ENCODE measurements at regions not wholly inside any gene's neighbourhood (a gene's known extent, or its start where the extent isn't known, plus 50 kb on each side); places are given as distances from the start of the nearest gene placed in this dataset.

GRCh38 chr2:209334188-209335017, 89.4 kb upstream of the MAP2 start:
- Histone ChIP-seq H3K27ac (no peak overlapping the region), H3K4me3 (no peak overlapping the region)
- DNase-seq (ENCODE audit: low spot score), result no peak
- TF ChIP-seq, protein P1, sequence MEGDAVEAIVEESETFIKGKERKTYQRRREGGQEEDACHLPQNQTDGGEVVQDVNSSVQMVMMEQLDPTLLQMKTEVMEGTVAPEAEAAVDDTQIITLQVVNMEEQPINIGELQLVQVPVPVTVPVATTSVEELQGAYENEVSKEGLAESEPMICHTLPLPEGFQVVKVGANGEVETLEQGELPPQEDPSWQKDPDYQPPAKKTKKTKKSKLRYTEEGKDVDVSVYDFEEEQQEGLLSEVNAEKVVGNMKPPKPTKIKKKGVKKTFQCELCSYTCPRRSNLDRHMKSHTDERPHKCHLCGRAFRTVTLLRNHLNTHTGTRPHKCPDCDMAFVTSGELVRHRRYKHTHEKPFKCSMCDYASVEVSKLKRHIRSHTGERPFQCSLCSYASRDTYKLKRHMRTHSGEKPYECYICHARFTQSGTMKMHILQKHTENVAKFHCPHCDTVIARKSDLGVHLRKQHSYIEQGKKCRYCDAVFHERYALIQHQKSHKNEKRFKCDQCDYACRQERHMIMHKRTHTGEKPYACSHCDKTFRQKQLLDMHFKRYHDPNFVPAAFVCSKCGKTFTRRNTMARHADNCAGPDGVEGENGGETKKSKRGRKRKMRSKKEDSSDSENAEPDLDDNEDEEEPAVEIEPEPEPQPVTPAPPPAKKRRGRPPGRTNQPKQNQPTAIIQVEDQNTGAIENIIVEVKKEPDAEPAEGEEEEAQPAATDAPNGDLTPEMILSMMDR (IDR thresholded peaks at IDR 0.05), result peak; percentile 86

DNA sequence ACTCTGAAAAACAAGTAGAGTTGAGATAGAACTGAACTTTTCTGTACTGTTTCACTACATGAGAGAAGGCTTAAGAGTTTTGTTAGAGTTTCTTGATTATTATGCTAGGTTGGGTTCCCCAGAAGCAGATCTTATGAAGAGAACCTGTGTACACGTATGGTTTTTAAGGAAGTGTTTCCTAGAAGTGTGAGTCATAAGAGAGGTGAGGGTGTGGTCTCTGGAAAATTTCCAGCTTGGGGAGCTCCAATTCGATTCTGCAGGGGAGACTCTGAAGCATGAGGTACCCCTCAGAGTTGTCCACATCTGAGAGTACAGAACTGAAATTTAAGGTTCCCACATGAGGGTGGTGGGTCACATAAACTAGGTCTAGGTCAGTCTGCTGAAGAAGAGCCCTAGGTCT, 83.3 kb upstream of the MAP2 start:
- no peak for DNase-seq (ENCODE audit: low spot score)
- TF ChIP-seq, protein P1 (IDR thresholded peaks at IDR 0.05), result no peak
- Histone ChIP-seq H3K4me3 (no peak overlapping the region), H3K27ac (no peak overlapping the region)

DNA sequence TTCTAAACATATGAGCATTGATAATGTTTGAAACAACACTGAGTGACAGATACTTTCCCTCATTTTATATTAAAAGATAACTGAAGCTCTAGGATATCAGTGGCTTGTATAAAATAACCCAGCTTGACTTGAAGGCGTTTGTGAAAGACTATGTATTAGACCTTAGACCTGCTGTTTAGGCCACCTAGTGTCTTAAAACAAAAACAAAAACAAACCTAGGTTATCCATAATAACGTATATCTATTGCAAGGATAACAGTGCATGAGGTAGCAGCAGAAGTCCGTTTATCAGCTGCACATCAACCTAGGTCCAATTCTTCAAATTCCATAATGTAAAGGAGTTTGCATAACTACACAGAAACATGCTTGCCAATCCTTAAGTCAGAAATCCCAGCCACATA, 79.5 kb upstream of the MAP2 start:
- TF ChIP-seq, protein P1 (IDR thresholded peaks at IDR 0.05), result no peak
- H3K4me3 ChIP-seq, result no peak overlapping the region
- DNase-seq (ENCODE audit: low spot score), result no peak
- no peak overlapping the region for H3K27ac ChIP-seq

- no peak overlapping the region for H3K27ac ChIP-seq
- no peak overlapping the region for H3K4me3 ChIP-seq
- TF ChIP-seq, protein P1 (IDR thresholded peaks at IDR 0.05), result no peak
- no peak for DNase-seq (ENCODE audit: low spot score)
Observed at GRCh38 chr2:209348433-209348832, 75.4 kb upstream of the MAP2 start.

- DNase-seq (ENCODE audit: low spot score), result no peak
- Histone ChIP-seq H3K4me3 (no peak overlapping the region), H3K27ac (no peak overlapping the region)
- TF ChIP-seq, protein P1 (IDR thresholded peaks at IDR 0.05), result no peak
Observed at GRCh38 chr2:209351636-209352035, 72.2 kb upstream of the MAP2 start.

GRCh38 chr2:209358992-209359391, 64.9 kb upstream of the MAP2 start:
- DNase-seq (ENCODE audit: low spot score), result no peak
- no peak overlapping the region for H3K4me3 ChIP-seq
- TF ChIP-seq, protein P1 (IDR thresholded peaks at IDR 0.05), result no peak
- H3K27ac ChIP-seq, result no peak overlapping the region

DNA sequence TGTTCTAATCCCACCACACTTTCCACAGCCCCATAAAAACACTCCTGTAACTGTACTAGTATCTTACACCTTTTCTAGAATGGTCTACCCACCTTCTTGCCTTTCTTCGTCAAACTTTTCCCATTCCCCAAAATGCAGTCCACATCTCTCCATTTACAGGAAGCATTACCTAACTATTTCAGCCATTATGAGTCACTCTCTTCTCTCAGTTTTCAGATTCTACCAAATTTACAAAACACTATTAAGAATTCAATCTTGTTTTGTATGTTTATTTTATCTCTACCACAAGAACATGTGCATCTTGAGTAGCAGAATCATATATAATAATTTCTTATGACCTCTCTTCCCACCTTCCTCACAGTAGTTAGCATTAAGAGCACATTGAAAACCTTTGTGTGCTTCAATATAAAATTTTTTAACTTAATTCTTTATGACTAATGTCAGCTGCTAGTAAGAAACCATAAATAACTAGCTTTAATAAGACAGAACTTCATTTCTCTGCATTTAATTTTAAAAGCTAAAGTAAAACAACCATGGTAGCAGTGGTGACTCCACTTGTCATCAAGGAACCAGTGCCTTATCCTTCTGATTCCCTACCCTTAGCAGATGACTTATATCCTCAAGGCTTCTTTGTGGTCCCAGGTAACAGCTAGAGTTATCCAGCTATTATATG, 56.6 kb upstream of the MAP2 start:
- no peak overlapping the region for H3K27ac ChIP-seq
- no peak for DNase-seq (ENCODE audit: low spot score)
- TF ChIP-seq, protein P1 (IDR thresholded peaks at IDR 0.05), result no peak

More for the DNA sequence above, 56.6 kb upstream of the MAP2 start:
- no peak overlapping the region for H3K4me3 ChIP-seq
